Testis (tissue), 2 donors: ENCODE measurements at regions not wholly inside any gene's neighbourhood (a gene's known extent, or its start where the extent isn't known, plus 50 kb on each side); places are given as distances from the start of the nearest gene placed in this dataset.

Experiments used
- DNase-seq: peaks from one replicate; pipeline ENCODE4 v3.0.0-alpha.2; 2019
- H3K27ac ChIP-seq, 2 donors: fragments of 200-600 bp; sonication (generic); one replicate each; pipeline ENCODE4 v1.5.1; 2019
- H3K27me3 ChIP-seq: fragments of 200-600 bp; sonication (generic); one replicate; pipeline ENCODE4 v1.5.1; 2019
- H3K36me3 ChIP-seq: fragments of 200-600 bp; sonication (generic); one replicate; pipeline ENCODE4 v1.5.1; 2017; ENCODE audit warnings: low read depth; ENCODE audit errors: missing control alignments
- H3K4me1 ChIP-seq: fragments of 200-600 bp; sonication (generic); one replicate; pipeline ENCODE4 v1.5.1; 2019
- H3K4me3 ChIP-seq, 2 donors: fragments of 200-600 bp; sonication (generic); one replicate each; pipeline ENCODE4 v1.5.1; 2017 to 2019
- H3K9me3 ChIP-seq: fragments of 200-600 bp; sonication (generic); one replicate; pipeline ENCODE4 v1.5.1; 2017
- POLR2A ChIP-seq: fragments of 450-650 bp; IDR thresholded peaks from one replicate; pipeline ENCODE4 v1.6.1; 2017; ENCODE audit warnings: antibody characterized with exemption, mild to moderate bottlenecking, moderate library complexity
- WGBS, 2 donors: methylation state at CpG; one replicate each; pipeline ENCODE4 v1.1.5; 2018; 5-methylcytosine and 5-hydroxymethylcytosine counted together
- intact Hi-C: fragments of 100-400 bp; cut with DNase I; formaldehyde crosslinking; loops from one replicate; pipeline ENCODE4 v1.15.1; 2023; ENCODE audit warnings: low total_unique reads
- TF ChIP-seq, protein P1 (sequence below), 3 experiments: fragments of 450-650 bp in 2 of 3; fragments of 200-600 bp in 1 of 3; sonication (generic) in 1 of 3; IDR thresholded peaks; one replicate each; pipeline ENCODE4 v1.5.1; 2016 to 2019; ENCODE audit warnings: antibody characterized with exemption in 3 of 3, mild to moderate bottlenecking in 2 of 3, moderate library complexity in 1 of 3

DNA sequence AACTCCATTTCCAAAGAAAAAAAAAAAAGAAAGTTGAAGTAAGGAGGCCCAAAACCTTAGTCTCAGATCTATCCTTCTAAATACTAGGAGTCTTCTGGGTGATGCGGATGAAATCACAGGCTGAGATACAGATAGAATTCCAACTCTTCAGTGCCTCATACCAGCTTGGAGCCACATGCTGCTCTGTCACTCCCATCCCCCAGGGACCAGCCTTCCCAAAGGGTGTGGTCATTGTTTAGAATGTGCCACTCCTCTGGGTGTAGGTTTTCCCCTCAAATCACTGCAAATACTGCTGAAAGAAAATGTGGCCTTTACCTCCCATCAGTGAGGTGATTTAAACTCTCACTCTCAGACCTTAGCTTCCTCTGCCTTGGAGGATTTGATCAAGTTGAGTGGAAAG lies 112.9 kb downstream of the CDC7 start:
- Histone ChIP-seq H3K4me3 (no peak overlapping the region), H3K9me3 (no peaks in the 10 kb centered on the region), H3K27ac (no peak overlapping the region), H3K36me3 (no peaks in the 10 kb centered on the region), H3K27me3 (no peaks in the 10 kb centered on the region), H3K4me1 (peaks cover 5% of the 10 kb centered on the region)
- TF ChIP-seq POLR2A, result no peak
- TF ChIP-seq, protein P1, sequence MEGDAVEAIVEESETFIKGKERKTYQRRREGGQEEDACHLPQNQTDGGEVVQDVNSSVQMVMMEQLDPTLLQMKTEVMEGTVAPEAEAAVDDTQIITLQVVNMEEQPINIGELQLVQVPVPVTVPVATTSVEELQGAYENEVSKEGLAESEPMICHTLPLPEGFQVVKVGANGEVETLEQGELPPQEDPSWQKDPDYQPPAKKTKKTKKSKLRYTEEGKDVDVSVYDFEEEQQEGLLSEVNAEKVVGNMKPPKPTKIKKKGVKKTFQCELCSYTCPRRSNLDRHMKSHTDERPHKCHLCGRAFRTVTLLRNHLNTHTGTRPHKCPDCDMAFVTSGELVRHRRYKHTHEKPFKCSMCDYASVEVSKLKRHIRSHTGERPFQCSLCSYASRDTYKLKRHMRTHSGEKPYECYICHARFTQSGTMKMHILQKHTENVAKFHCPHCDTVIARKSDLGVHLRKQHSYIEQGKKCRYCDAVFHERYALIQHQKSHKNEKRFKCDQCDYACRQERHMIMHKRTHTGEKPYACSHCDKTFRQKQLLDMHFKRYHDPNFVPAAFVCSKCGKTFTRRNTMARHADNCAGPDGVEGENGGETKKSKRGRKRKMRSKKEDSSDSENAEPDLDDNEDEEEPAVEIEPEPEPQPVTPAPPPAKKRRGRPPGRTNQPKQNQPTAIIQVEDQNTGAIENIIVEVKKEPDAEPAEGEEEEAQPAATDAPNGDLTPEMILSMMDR (IDR thresholded peaks at IDR 0.05), result no peak
- intact Hi-C loops, result no loop called here
- DNase-seq, result no peak
- WGBS, 2 donors, result 86 to 95% methylated on average over 1 of the region's 1 CpG

DNA sequence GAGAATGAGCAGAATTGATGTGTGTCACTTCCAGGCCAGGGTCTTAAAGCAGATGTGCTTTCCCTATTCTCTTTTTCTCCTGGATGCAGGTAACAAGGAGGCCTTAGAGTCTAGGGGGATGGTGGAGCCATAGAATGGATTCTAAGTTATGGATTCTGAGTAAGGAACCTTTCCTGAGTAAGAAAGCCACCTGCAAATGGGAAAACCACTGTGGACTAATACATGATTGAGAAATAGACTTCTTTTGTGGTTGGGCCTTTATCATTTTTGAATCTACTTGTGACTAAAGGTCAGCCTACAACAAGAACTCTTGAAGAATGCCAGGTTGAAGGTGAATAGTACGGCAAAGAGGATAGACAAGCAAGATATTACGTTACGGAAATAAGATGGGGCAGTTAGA lies 116.1 kb downstream of the CDC7 start:
- Histone ChIP-seq H3K27ac (no peak overlapping the region), H3K36me3 (no peaks in the 10 kb centered on the region), H3K27me3 (no peaks in the 10 kb centered on the region), H3K4me3 (no peak overlapping the region), H3K4me1 (peaks cover 5% of the 10 kb centered on the region), H3K9me3 (no peaks in the 10 kb centered on the region)
- TF ChIP-seq POLR2A, result no peak
- TF ChIP-seq, protein P1 (IDR thresholded peaks at IDR 0.05), result no peak
- no peak for DNase-seq
- intact Hi-C loops, result no loop called here
- WGBS, 2 donors, result 93% methylated on average over 3 of the region's 3 CpGs

DNA sequence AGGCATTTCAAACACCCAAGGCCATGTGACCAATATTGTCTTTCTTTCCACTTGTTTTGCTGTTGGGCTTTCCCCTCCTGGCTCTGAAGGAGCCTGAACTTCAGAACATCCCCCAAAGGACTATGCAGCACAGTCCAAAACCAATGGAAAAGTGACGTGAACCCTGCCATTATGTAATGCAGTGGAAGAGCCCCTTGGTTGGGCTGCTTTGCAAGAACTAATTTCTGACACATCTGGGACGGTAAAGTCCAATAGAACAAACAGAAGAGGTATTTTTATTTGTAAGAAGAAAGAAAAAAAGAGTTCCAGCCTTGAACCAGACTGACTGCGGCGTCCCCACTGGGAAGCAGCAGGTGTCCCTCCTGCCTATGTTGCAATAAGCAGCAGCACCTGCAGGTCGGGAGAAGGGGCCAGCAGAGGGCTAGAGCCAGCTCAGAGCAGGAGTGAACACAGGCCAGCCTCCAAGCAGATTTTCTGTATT lies 116.7 kb downstream of the CDC7 start:
- no peaks in the 10 kb centered on the region for H3K9me3 ChIP-seq
- intact Hi-C loops, result no loop called here
- H3K36me3 ChIP-seq, result no peaks in the 10 kb centered on the region
- DNase-seq, result peak; percentile 63
- H3K4me1 ChIP-seq, result peaks cover 5% of the 10 kb centered on the region
- no peak overlapping the region for H3K27ac ChIP-seq
- WGBS, 2 donors, result 38 to 56% methylated on average over 5 of the region's 5 CpGs
- TF ChIP-seq POLR2A, result no peak
- TF ChIP-seq, protein P1 (IDR thresholded peaks at IDR 0.05), result peak in 1 of 3 experiments; percentile 10
- no peaks in the 10 kb centered on the region for H3K27me3 ChIP-seq
- H3K4me3 ChIP-seq, result no peak overlapping the region

- Histone ChIP-seq H3K9me3 (no peaks in the 10 kb centered on the region), H3K27ac (no peak overlapping the region), H3K27me3 (no peaks in the 10 kb centered on the region), H3K4me3 (no peak overlapping the region), H3K36me3 (no peaks in the 10 kb centered on the region), H3K4me1 (peaks cover 5% of the 10 kb centered on the region)
- intact Hi-C loops, result no loop called here
- no peak for DNase-seq
- TF ChIP-seq, protein P1 (IDR thresholded peaks at IDR 0.05), result no peak
- TF ChIP-seq POLR2A, result no peak
- WGBS, 2 donors, result 74 to 80% methylated on average over 3 of the region's 3 CpGs
These were observed 119.2 kb downstream of the CDC7 start for GRCh38 chr1:91619881-91620280.

DNA sequence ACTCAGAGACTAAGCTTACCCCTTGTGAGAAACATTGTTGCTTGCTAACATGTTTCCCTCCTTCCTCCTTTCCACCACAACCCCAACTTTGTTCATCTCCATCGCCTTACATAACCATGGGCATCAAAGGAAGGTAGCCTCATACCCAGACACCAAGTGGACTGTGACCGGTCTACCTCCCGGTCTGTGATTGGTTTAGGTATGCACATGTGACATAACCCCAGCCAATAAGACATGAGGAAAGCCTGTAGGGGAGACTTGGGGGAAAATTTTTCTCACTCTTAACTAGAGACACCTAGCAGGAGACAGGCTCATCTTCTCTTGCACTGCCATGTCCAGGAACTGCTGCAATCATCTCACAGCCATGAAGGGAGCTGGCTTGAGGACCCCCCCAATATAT lies 120.7 kb downstream of the CDC7 start:
- no peaks in the 10 kb centered on the region for H3K9me3 ChIP-seq
- no peak for TF ChIP-seq POLR2A
- TF ChIP-seq, protein P1 (IDR thresholded peaks at IDR 0.05), result no peak
- H3K4me3 ChIP-seq, result no peak overlapping the region
- intact Hi-C loops, result no loop called here
- 80% methylated on average over 3 of the region's 3 CpGs for WGBS, 2 donors
- no peaks in the 10 kb centered on the region for H3K36me3 ChIP-seq
- no peak overlapping the region for H3K27ac ChIP-seq
- no peaks in the 10 kb centered on the region for H3K27me3 ChIP-seq
- H3K4me1 ChIP-seq, result peaks cover 5% of the 10 kb centered on the region
- no peak for DNase-seq
